ENCODE measurements at regions not wholly inside any gene's neighbourhood (a gene's known extent, or its start where the extent isn't known, plus 50 kb on each side); places are given as distances from the start of the nearest gene placed in this dataset.

DNA sequence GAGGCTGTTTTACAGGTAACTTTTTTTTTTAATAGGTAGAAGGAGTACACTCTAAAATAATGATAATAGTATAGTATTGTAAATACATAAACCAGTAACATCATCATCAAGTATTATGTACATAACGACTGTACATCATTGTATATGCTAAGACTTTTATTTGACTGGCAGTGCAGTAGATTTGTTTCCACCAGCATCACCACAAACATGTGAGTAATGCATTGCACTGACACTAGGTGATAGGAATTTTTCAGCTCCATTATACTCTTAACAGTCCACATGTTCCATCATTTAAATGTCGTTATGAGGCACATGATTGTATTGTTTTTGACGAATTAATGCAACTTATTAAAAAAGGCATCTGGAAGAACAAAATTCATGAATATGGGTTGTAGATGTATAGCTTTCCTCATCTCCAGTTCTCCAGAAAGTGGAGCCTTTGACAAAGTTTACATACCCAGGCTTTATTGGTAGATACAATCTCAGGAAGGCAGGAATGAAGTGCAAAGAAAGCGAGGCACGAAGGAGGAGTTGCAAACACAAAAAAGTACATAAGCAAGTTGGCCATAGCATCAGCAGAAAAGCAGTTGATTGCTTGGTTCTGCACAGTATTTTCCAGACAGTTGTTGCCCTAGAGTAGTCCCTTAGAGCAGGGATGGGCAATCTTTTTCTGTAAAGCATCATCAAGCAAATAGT, 336.9 kb upstream of the NR3C2 start:
- no peak overlapping the region for H3K4me3 ChIP-seq (ENCODE audit: control insufficient read depth in 2 of 3, extremely low read depth in 1 of 3, insufficient read depth in 2 of 3, low read depth in 1 of 3, low read length in 3 of 3)
- no peak overlapping the region for H3K9ac ChIP-seq (ENCODE audit: control insufficient read depth, extremely low read depth, insufficient read depth, low read length)
- H2AFZ ChIP-seq (ENCODE audit: control insufficient read depth, low read length): no peak overlapping the region
- dilution Hi-C loops (cut with MboI; ENCODE audit: extremely low pct_ligation_motif_present, low sequenced_read_pairs): no loop called here
- H3K4me2 ChIP-seq (ENCODE audit: control insufficient read depth, extremely low read depth, insufficient read depth, low read depth, low read length): no peak overlapping the region
- no peak overlapping the region for H3K27ac ChIP-seq (ENCODE audit: control insufficient read depth, insufficient read depth, low read length)
- no peaks in the 10 kb centered on the region for H3K79me2 ChIP-seq (ENCODE audit: control insufficient read depth, insufficient read depth, low read length)
- no peaks in the 10 kb centered on the region for H3K9me3 ChIP-seq (ENCODE audit: control insufficient read depth, low read depth, low read length)
- H4K20me1 ChIP-seq (ENCODE audit: control insufficient read depth, extremely low read depth, insufficient read depth, low read length): no peaks in the 10 kb centered on the region
- H3K4me1 ChIP-seq (ENCODE audit: control insufficient read depth, extremely low read depth, insufficient read depth, low read length): no peaks in the 10 kb centered on the region
- H3K36me3 ChIP-seq (ENCODE audit: control insufficient read depth in 2 of 2, extremely low read depth in 1 of 2, insufficient read depth in 2 of 2, low read length in 2 of 2): no peaks in the 10 kb centered on the region
- no peaks in the 10 kb centered on the region for H3K27me3 ChIP-seq (ENCODE audit: control insufficient read depth, extremely low read depth, insufficient read depth, low read length)
- no peak for FAIRE-seq
- no peak for DNase-seq (ENCODE audit: low read depth, low spot score)
- H3K9me1 ChIP-seq (ENCODE audit: control insufficient read depth, extremely low read depth, insufficient read depth, low read length): no peaks in the 10 kb centered on the region
- TF ChIP-seq, protein P1, sequence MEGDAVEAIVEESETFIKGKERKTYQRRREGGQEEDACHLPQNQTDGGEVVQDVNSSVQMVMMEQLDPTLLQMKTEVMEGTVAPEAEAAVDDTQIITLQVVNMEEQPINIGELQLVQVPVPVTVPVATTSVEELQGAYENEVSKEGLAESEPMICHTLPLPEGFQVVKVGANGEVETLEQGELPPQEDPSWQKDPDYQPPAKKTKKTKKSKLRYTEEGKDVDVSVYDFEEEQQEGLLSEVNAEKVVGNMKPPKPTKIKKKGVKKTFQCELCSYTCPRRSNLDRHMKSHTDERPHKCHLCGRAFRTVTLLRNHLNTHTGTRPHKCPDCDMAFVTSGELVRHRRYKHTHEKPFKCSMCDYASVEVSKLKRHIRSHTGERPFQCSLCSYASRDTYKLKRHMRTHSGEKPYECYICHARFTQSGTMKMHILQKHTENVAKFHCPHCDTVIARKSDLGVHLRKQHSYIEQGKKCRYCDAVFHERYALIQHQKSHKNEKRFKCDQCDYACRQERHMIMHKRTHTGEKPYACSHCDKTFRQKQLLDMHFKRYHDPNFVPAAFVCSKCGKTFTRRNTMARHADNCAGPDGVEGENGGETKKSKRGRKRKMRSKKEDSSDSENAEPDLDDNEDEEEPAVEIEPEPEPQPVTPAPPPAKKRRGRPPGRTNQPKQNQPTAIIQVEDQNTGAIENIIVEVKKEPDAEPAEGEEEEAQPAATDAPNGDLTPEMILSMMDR (optimal IDR thresholded peaks at IDR 0.05 in 1 of 3, IDR thresholded peaks at IDR 0.05 in 1 of 3, conservative IDR thresholded peaks at IDR 0.05 in 1 of 3; ENCODE audit: extremely low read depth in 1 of 3, insufficient read depth in 2 of 3, low read length in 3 of 3): no peak
- no peak for TF ChIP-seq EZH2 (IDR thresholded peaks at IDR 0.05; ENCODE audit: low read length)

DNA sequence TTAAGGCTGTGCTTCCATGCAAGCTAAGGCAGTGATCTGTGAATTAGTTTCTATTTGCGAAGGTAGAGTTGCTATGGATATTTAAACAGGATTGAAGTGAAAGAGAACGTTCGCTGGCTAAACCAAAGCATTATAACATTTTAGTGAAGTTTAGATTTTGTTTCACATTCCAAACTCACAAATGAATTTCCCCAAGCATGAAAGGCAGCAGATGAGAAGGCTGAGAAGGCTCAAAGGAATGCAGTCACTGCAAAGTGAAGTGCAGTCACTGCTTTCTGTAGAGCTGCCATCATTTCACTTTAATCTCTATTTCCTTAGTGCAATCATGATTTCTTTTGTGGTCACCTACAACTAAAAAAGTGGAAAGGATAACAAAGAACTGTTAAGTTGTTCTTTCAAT, 334.7 kb upstream of the NR3C2 start:
- Histone ChIP-seq H3K9me1 (ENCODE audit: control insufficient read depth, extremely low read depth, insufficient read depth, low read length) (no peaks in the 10 kb centered on the region), H3K4me2 (ENCODE audit: control insufficient read depth, extremely low read depth, insufficient read depth, low read depth, low read length) (no peak overlapping the region), H2AFZ (ENCODE audit: control insufficient read depth, low read length) (no peak overlapping the region), H3K9me3 (ENCODE audit: control insufficient read depth, low read depth, low read length) (no peaks in the 10 kb centered on the region), H3K36me3 (ENCODE audit: control insufficient read depth in 2 of 2, extremely low read depth in 1 of 2, insufficient read depth in 2 of 2, low read length in 2 of 2) (no peaks in the 10 kb centered on the region), H3K27me3 (ENCODE audit: control insufficient read depth, extremely low read depth, insufficient read depth, low read length) (no peaks in the 10 kb centered on the region), H3K79me2 (ENCODE audit: control insufficient read depth, insufficient read depth, low read length) (no peaks in the 10 kb centered on the region), H3K4me3 (ENCODE audit: control insufficient read depth in 2 of 3, extremely low read depth in 1 of 3, insufficient read depth in 2 of 3, low read depth in 1 of 3, low read length in 3 of 3) (no peak overlapping the region), H4K20me1 (ENCODE audit: control insufficient read depth, extremely low read depth, insufficient read depth, low read length) (no peaks in the 10 kb centered on the region), H3K9ac (ENCODE audit: control insufficient read depth, extremely low read depth, insufficient read depth, low read length) (no peak overlapping the region), H3K4me1 (ENCODE audit: control insufficient read depth, extremely low read depth, insufficient read depth, low read length) (no peaks in the 10 kb centered on the region), H3K27ac (ENCODE audit: control insufficient read depth, insufficient read depth, low read length) (no peak overlapping the region)
- TF ChIP-seq EZH2 (IDR thresholded peaks at IDR 0.05; ENCODE audit: low read length): no peak
- TF ChIP-seq, protein P1 (optimal IDR thresholded peaks at IDR 0.05 in 1 of 3, IDR thresholded peaks at IDR 0.05 in 1 of 3, conservative IDR thresholded peaks at IDR 0.05 in 1 of 3; ENCODE audit: extremely low read depth in 1 of 3, insufficient read depth in 2 of 3, low read length in 3 of 3): no peak
- peak; percentile 32 for FAIRE-seq
- DNase-seq (ENCODE audit: low read depth, low spot score): no peak
- dilution Hi-C loops (cut with MboI; ENCODE audit: extremely low pct_ligation_motif_present, low sequenced_read_pairs): no loop called here
